Uterus (tissue), 3 donors: ENCODE measurements at regions not wholly inside any gene's neighbourhood (a gene's known extent, or its start where the extent isn't known, plus 50 kb on each side); places are given as distances from the start of the nearest gene placed in this dataset.

Source experiments
- DNase-seq, 2 donors: peaks; one replicate each; pipeline ENCODE4 v3.0.0-alpha.2; 2019 to 2020
- H3K27ac ChIP-seq, 2 donors: fragments of 200-600 bp; sonication (generic); 1 replicate in 1 of 2; 2 replicates in 1 of 2; pipeline ENCODE4 v1.5.1; 2016 to 2018
- H3K27me3 ChIP-seq, 2 donors: fragments of 200-600 bp; sonication (generic); one replicate each; pipeline ENCODE4 v1.5.1; 2018 to 2019; ENCODE audit warnings: control low read depth in 1 of 2
- H3K36me3 ChIP-seq, 2 donors: fragments of 200-600 bp; sonication (generic); one replicate each; pipeline ENCODE4 v1.5.1; 2019; ENCODE audit warnings: control low read depth in 1 of 2
- H3K4me1 ChIP-seq, 2 donors: fragments of 200-600 bp; sonication (generic); one replicate each; pipeline ENCODE4 v1.5.1; 2018 to 2019; ENCODE audit warnings: control low read depth in 1 of 2
- H3K4me3 ChIP-seq, 2 donors: fragments of 200-600 bp; sonication (generic); 1 replicate in 1 of 2; 2 replicates in 1 of 2; pipeline ENCODE4 v1.5.1; 2018 to 2019; ENCODE audit warnings: mild to moderate bottlenecking in 1 of 2
- H3K9me3 ChIP-seq, 2 donors: fragments of 200-600 bp; sonication (generic); one replicate each; pipeline ENCODE4 v1.5.1; 2019; ENCODE audit warnings: control low read depth in 1 of 2
- CTCF ChIP-seq, 4 experiments: fragments of 200-600 bp in 2 of 4; fragments of 450-650 bp in 2 of 4; sonication (generic) in 2 of 4; IDR thresholded peaks; one replicate each; pipeline ENCODE4 v1.5.1; 2016 to 2019; ENCODE audit warnings: antibody characterized with exemption in 4 of 4, mild to moderate bottlenecking in 2 of 4, moderate library complexity in 1 of 4
- POLR2A ChIP-seq, 2 donors: fragments of 450-650 bp; IDR thresholded peaks; one replicate each; pipeline ENCODE4 v1.6.1; 2016; ENCODE audit warnings: antibody characterized with exemption in 2 of 2, mild to moderate bottlenecking in 1 of 2, moderate library complexity in 1 of 2
- intact Hi-C: fragments of 100-400 bp; cut with DNase I; formaldehyde crosslinking; loops from one replicate; pipeline ENCODE4 v1.15.1; 2023; ENCODE audit warnings: low total_unique reads
- donor health status: DM: yes; HTN: yes; CAD: no.

GRCh38 chr9:126067031-126067734 lies 259.4 kb upstream of the MVB12B start:
- TF ChIP-seq POLR2A (IDR thresholded peaks at IDR 0.05), result no peak
- no peak for TF ChIP-seq CTCF (IDR thresholded peaks at IDR 0.05)
- H3K9me3 ChIP-seq, result no peaks in the 10 kb centered on the region
- intact Hi-C loops, result no loop called here
- no peaks in the 10 kb centered on the region for H3K4me1 ChIP-seq
- H3K27ac ChIP-seq, result no peak overlapping the region
- no peak for DNase-seq
- no peaks in the 10 kb centered on the region for H3K27me3 ChIP-seq
- H3K4me3 ChIP-seq, result no peak overlapping the region
- H3K36me3 ChIP-seq, result no peaks in the 10 kb centered on the region

- no peaks in the 10 kb centered on the region for H3K9me3 ChIP-seq
- intact Hi-C loops, result no loop called here
- DNase-seq, result no peak
- no peaks in the 10 kb centered on the region for H3K36me3 ChIP-seq
- no peak for TF ChIP-seq POLR2A (IDR thresholded peaks at IDR 0.05)
- no peak for TF ChIP-seq CTCF (IDR thresholded peaks at IDR 0.05)
- no peaks in the 10 kb centered on the region for H3K4me1 ChIP-seq
- H3K27ac ChIP-seq, result no peak overlapping the region
- no peaks in the 10 kb centered on the region for H3K27me3 ChIP-seq
- no peak overlapping the region for H3K4me3 ChIP-seq
Observed at GRCh38 chr9:126068534-126069230, 257.9 kb upstream of the MVB12B start.

- no peak for TF ChIP-seq CTCF (IDR thresholded peaks at IDR 0.05)
- no peak for TF ChIP-seq POLR2A (IDR thresholded peaks at IDR 0.05)
Observed at GRCh38 chr9:126069400-126069955, 257.2 kb upstream of the MVB12B start.

GRCh38 chr9:126070058-126070655 lies 256.5 kb upstream of the MVB12B start:
- no peaks in the 10 kb centered on the region for H3K36me3 ChIP-seq
- H3K9me3 ChIP-seq, result no peaks in the 10 kb centered on the region
- H3K27me3 ChIP-seq, result no peaks in the 10 kb centered on the region
- no peak for TF ChIP-seq CTCF (IDR thresholded peaks at IDR 0.05)
- TF ChIP-seq POLR2A (IDR thresholded peaks at IDR 0.05), result no peak
- DNase-seq, result no peak
- no peaks in the 10 kb centered on the region for H3K4me1 ChIP-seq
- H3K4me3 ChIP-seq, result no peak overlapping the region
- intact Hi-C loops, result no loop called here
- H3K27ac ChIP-seq, result no peak overlapping the region

More at GRCh38 chr9:126069400-126069955, 257.2 kb upstream of the MVB12B start:
- H3K27ac ChIP-seq, result no peak overlapping the region
- no peaks in the 10 kb centered on the region for H3K9me3 ChIP-seq
- no peak overlapping the region for H3K4me3 ChIP-seq
- H3K4me1 ChIP-seq, result no peaks in the 10 kb centered on the region
- intact Hi-C loops, result no loop called here
- H3K36me3 ChIP-seq, result no peaks in the 10 kb centered on the region
- no peaks in the 10 kb centered on the region for H3K27me3 ChIP-seq
- DNase-seq, result no peak
